Endothelial cell of umbilical vein (primary cell): ENCODE measurements at regions not wholly inside any gene's neighbourhood (a gene's known extent, or its start where the extent isn't known, plus 50 kb on each side); places are given as distances from the start of the nearest gene placed in this dataset.

Experiments
- BruUV-seq: library from RNA; stranded (reverse); fragments of 400-500 nt; replicated peaks from 2 replicates; lab custom pipeline; 2021; lab: Mats Ljungman, UMichigan
- CTCF ChIA-PET: fragments of 300-600, 350-600 bp; sonication (Branson Sonifier 250); formaldehyde crosslinking; loops from one replicate; lab custom pipeline; 2021; ENCODE audit warnings: antibody characterized with exemption, inconsistent platforms; lab: Charles Lee
- POLR2A ChIA-PET: fragments of 300-600, 350-600 bp; sonication (Branson Sonifier 250); formaldehyde crosslinking; loops from one replicate; lab custom pipeline; 2021; ENCODE audit warnings: antibody characterized with exemption, inconsistent platforms; lab: Charles Lee
- DNase-seq: peaks from one replicate; pipeline ENCODE4 v3.0.0-alpha.2; 2011; ENCODE audit warnings: low read depth, low spot score
- FAIRE-seq: peaks from 2 replicates; lab custom pipeline; 2011; peaks lifted over from hg19 to GRCh38; lab: Jason Lieb, UNC
- H2AFZ ChIP-seq: 2 replicates; pipeline ENCODE4 v1.6.0; 2012; ENCODE audit warnings: low read depth, low read length, control low read depth, inconsistent platforms
- H3K27ac ChIP-seq: 2 replicates; pipeline ENCODE4 v1.5.1; 2011; ENCODE audit warnings: low read depth, mild to moderate bottlenecking, control low read depth, low read length, moderate library complexity; ENCODE audit not compliant: insufficient read depth
- H3K27me3 ChIP-seq, 2 experiments: 2 replicates each; pipeline versions ENCODE4 v1.6.0 to v1.6.1; 2011; ENCODE audit warnings: low read length in 2 of 2, mixed read lengths in 1 of 2; ENCODE audit not compliant: control insufficient read depth in 2 of 2, insufficient read depth in 2 of 2
- H3K36me3 ChIP-seq, 2 experiments: 2 replicates in 1 of 2; 3 replicates in 1 of 2; pipeline ENCODE4 v1.5.1; 2011; ENCODE audit warnings: low read length in 2 of 2, mild to moderate bottlenecking in 1 of 2, moderate library complexity in 1 of 2; ENCODE audit not compliant: control insufficient read depth in 2 of 2, insufficient read depth in 2 of 2; ENCODE audit errors: extremely low read depth in 1 of 2
- H3K4me1 ChIP-seq: 3 replicates; pipeline ENCODE4 v1.5.1; 2011; ENCODE audit warnings: mild to moderate bottlenecking, low read length; ENCODE audit not compliant: control insufficient read depth, insufficient read depth; ENCODE audit errors: extremely low read depth
- H3K4me2 ChIP-seq: 2 replicates; pipeline ENCODE4 v1.6.1; 2011; ENCODE audit warnings: low read length, control low read depth, mixed read lengths; ENCODE audit not compliant: insufficient read depth
- H3K4me3 ChIP-seq, 3 experiments: fragments of 200-600 bp in 1 of 3; sonication (generic), shearing (Covaris generic) in 1 of 3; replicated peaks in 1 of 3; 2 replicates each; pipeline ENCODE4 v1.5.1; 2011 to 2016; ENCODE audit warnings: control low read depth in 3 of 3, low read length in 3 of 3, mild to moderate bottlenecking in 2 of 3, inconsistent platforms in 1 of 3, low read depth in 1 of 3, moderate library complexity in 1 of 3; ENCODE audit not compliant: insufficient read depth in 1 of 3
- H3K79me2 ChIP-seq: 2 replicates; pipeline ENCODE4 v1.6.0; 2012; ENCODE audit warnings: low read length, inconsistent platforms; ENCODE audit not compliant: control insufficient read depth, insufficient read depth
- H3K9ac ChIP-seq: replicated peaks from 2 replicates; pipeline ENCODE3; 2011; ENCODE audit warnings: low read length, control low read depth; ENCODE audit not compliant: insufficient read depth; ENCODE audit errors: extremely low read depth
- H3K9me1 ChIP-seq: replicated peaks from 3 replicates; pipeline ENCODE4 v1.6.0; 2011; ENCODE audit warnings: mild to moderate bottlenecking, low read length; ENCODE audit not compliant: control insufficient read depth, insufficient read depth; ENCODE audit errors: extremely low read depth
- H3K9me3 ChIP-seq: replicated peaks from 2 replicates; pipeline ENCODE4 v1.5.1; 2012; ENCODE audit warnings: low read length, inconsistent platforms; ENCODE audit not compliant: control insufficient read depth, insufficient read depth
- H4K20me1 ChIP-seq: replicated peaks from 2 replicates; pipeline ENCODE3; 2011; ENCODE audit warnings: mild to moderate bottlenecking, low read length; ENCODE audit not compliant: control insufficient read depth, insufficient read depth; ENCODE audit errors: extremely low read depth
- EZH2 ChIP-seq: IDR thresholded peaks from 2 replicates; pipeline ENCODE4 v1.6.1; 2012; ENCODE audit warnings: borderline replicate concordance, low read depth, mild to moderate bottlenecking, moderate library complexity, low read length, inconsistent platforms; ENCODE audit not compliant: severe bottlenecking
- FOS ChIP-seq: IDR thresholded peaks from 2 replicates; pipeline ENCODE4 v1.6.1; 2011; ENCODE audit warnings: mild to moderate bottlenecking, low read length, moderate library complexity, borderline replicate concordance; ENCODE audit not compliant: insufficient read depth
- GATA2 ChIP-seq: IDR thresholded peaks from 2 replicates; pipeline ENCODE4 v1.7.0; 2011; ENCODE audit warnings: low read depth, mild to moderate bottlenecking, moderate library complexity, mixed read lengths, low read length; ENCODE audit not compliant: insufficient read length, insufficient read depth
- JUN ChIP-seq: IDR thresholded peaks from 2 replicates; pipeline ENCODE4 v1.6.1; 2011; ENCODE audit warnings: borderline replicate concordance, low read depth; ENCODE audit not compliant: insufficient read length, insufficient read depth
- MYC ChIP-seq: IDR thresholded peaks from one replicate; pipeline ENCODE4 v1.6.1; 2011; ENCODE audit warnings: mild to moderate bottlenecking, low read depth, low read length
- POLR2A ChIP-seq: IDR thresholded peaks from 2 replicates; pipeline ENCODE4 v1.6.1; 2012; ENCODE audit warnings: low read depth, mild to moderate bottlenecking, control low read depth, low read length
- POLR2AphosphoS5 ChIP-seq: IDR thresholded peaks from 2 replicates; pipeline ENCODE4 v1.6.1; 2012; ENCODE audit warnings: low read depth, mild to moderate bottlenecking, control low read depth, low read length, moderate library complexity; ENCODE audit not compliant: insufficient read depth
- dilution Hi-C: fragments of 300-500 bp; cut with MboI; formaldehyde crosslinking; loops from one replicate; pipeline ENCODE4 v1.15.0; 2019; ENCODE audit warnings: low sequenced_read_pairs; ENCODE audit not compliant: extremely low pct_ligation_motif_present
- intact Hi-C: fragments of 100-400 bp; cut with micrococcal nuclease; formaldehyde crosslinking; loops from one replicate; pipeline ENCODE4 v1.10.0; 2022
- TF ChIP-seq, protein P1 (sequence below), 2 donors: IDR thresholded peaks; 1 replicate in 1 of 2; 2 replicates in 1 of 2; pipeline ENCODE4 v1.5.1; 2011; ENCODE audit warnings: low read length in 2 of 2, mild to moderate bottlenecking in 2 of 2, moderate library complexity in 2 of 2, control low read depth in 1 of 2, inconsistent platforms in 1 of 2, low read depth in 1 of 2; ENCODE audit not compliant: insufficient read depth in 1 of 2; ENCODE audit errors: extremely low read depth in 1 of 2
- TF ChIP-seq, protein P2 (sequence below): IDR thresholded peaks from 2 replicates; pipeline ENCODE4 v1.6.1; 2011; ENCODE audit not compliant: insufficient read depth, insufficient read length

DNA sequence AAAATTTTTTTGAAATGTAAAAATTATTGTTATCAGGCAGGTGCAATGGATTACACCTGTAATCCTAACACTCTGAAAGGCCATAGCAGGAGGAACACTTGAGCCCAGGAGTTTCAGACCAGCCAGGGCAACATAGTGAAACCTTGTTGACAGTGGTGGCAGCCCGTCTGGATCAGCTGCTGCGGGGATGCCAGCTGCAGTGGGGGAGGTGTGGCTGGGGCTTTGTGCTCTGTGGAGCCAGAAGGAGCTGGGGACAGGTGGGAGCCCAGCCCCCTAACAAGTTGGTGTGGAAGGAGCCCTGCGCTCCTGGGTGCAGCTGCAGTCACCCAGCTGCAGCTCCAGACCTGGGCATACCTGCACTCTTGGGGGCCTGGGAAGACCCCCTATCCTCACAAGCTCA lies 182.4 kb upstream of the MC4R start:
- ChIA-PET POLR2A (no interaction called here), CTCF (interaction anchor here (2.4 kb wide), 2 partner anchors 567 to 948 kb away, joined by 7 to 10 read pairs; no protein-coding TSS in a partner anchor)
- H3K9me3 ChIP-seq, result no peaks in the 10 kb centered on the region
- no peaks in the 10 kb centered on the region for H3K79me2 ChIP-seq
- no peaks in the 10 kb centered on the region for H3K36me3 ChIP-seq
- intact Hi-C loops (no loop called here), dilution Hi-C loops (no loop called here)
- H3K4me3 ChIP-seq, result no peak overlapping the region
- H3K27me3 ChIP-seq, result no peaks in the 10 kb centered on the region
- no TSS peak for BruUV-seq
- H3K4me2 ChIP-seq, result no peak overlapping the region
- H4K20me1 ChIP-seq, result no peaks in the 10 kb centered on the region
- H2AFZ ChIP-seq, result no peak overlapping the region
- no peak overlapping the region for H3K27ac ChIP-seq
- no peaks in the 10 kb centered on the region for H3K9me1 ChIP-seq
- no peak overlapping the region for H3K9ac ChIP-seq
- TF ChIP-seq FOS, result no peak
- no peak for TF ChIP-seq JUN
- TF ChIP-seq EZH2, result no peak
- TF ChIP-seq MYC, result no peak
- no peak for TF ChIP-seq POLR2A
- TF ChIP-seq GATA2, result no peak
- TF ChIP-seq, protein P1, sequence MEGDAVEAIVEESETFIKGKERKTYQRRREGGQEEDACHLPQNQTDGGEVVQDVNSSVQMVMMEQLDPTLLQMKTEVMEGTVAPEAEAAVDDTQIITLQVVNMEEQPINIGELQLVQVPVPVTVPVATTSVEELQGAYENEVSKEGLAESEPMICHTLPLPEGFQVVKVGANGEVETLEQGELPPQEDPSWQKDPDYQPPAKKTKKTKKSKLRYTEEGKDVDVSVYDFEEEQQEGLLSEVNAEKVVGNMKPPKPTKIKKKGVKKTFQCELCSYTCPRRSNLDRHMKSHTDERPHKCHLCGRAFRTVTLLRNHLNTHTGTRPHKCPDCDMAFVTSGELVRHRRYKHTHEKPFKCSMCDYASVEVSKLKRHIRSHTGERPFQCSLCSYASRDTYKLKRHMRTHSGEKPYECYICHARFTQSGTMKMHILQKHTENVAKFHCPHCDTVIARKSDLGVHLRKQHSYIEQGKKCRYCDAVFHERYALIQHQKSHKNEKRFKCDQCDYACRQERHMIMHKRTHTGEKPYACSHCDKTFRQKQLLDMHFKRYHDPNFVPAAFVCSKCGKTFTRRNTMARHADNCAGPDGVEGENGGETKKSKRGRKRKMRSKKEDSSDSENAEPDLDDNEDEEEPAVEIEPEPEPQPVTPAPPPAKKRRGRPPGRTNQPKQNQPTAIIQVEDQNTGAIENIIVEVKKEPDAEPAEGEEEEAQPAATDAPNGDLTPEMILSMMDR (IDR thresholded peaks at IDR 0.05; ENCODE audit: extremely low read depth in 1 of 2, insufficient read depth in 1 of 2, low read depth in 1 of 2, low read length in 2 of 2), result no peak
- no peak for TF ChIP-seq POLR2AphosphoS5
- TF ChIP-seq, protein P2, sequence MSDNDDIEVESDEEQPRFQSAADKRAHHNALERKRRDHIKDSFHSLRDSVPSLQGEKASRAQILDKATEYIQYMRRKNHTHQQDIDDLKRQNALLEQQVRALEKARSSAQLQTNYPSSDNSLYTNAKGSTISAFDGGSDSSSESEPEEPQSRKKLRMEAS, result no peak
- no peaks in the 10 kb centered on the region for H3K4me1 ChIP-seq
- no peak for DNase-seq
- no peak for FAIRE-seq
